SK-N-SH (cell line): ENCODE measurements at regions not wholly inside any gene's neighbourhood (a gene's known extent, or its start where the extent isn't known, plus 50 kb on each side); places are given as distances from the start of the nearest gene placed in this dataset.

Source experiments
- CTCF ChIA-PET: fragments of 300-600, 350-600 bp; formaldehyde crosslinking; extraction: SDS; loops from one replicate; lab custom pipeline; 2021; lab: Yijun Ruan, JAX
- POLR2A ChIA-PET: fragments of 350-600 bp; sonication (Branson Sonifier 250); formaldehyde crosslinking; extraction: SDS; loops from one replicate; lab custom pipeline; 2020; ENCODE audit warnings: antibody characterized with exemption, inconsistent platforms; lab: Yijun Ruan, JAX
- DNase-seq: peaks from one replicate; pipeline ENCODE4 v3.0.0; 2012
- H2AFZ ChIP-seq: fragments of 200-600 bp; sonication (generic); 2 replicates; pipeline ENCODE4 v1.8.1; 2016; ENCODE audit warnings: antibody characterized with exemption, mild to moderate bottlenecking, low read depth
- H3F3A ChIP-seq: fragments of 200-600 bp; sonication (generic); replicated peaks from 2 replicates; pipeline ENCODE3; 2016; ENCODE audit warnings: antibody characterized with exemption, mild to moderate bottlenecking; ENCODE audit not compliant: insufficient read depth
- H3K27ac ChIP-seq, 2 experiments: fragments of 200-500 bp in 1 of 2; fragments of 200-600 bp in 1 of 2; sonication (Bioruptor generic) in 1 of 2; sonication (generic), shearing (Covaris generic) in 1 of 2; 2 replicates each; pipeline versions ENCODE4 v1.5.1 to v1.6.1; 2014 to 2016; ENCODE audit warnings: low read depth in 2 of 2, inconsistent platforms in 1 of 2, low read length in 1 of 2, mild to moderate bottlenecking in 1 of 2, mixed read lengths in 1 of 2
- H3K27me3 ChIP-seq: fragments of 200-600 bp; sonication (generic), shearing (Covaris generic); 2 replicates; pipeline ENCODE4 v1.6.1; 2016; ENCODE audit warnings: mixed run types; ENCODE audit not compliant: insufficient read depth
- H3K36me3 ChIP-seq, 2 experiments: fragments of 200-500 bp in 1 of 2; fragments of 200-600 bp in 1 of 2; sonication (Bioruptor generic) in 1 of 2; sonication (generic) in 1 of 2; replicated peaks in 1 of 2; 2 replicates each; pipeline versions ENCODE3 to v1.5.1; 2014 to 2016; ENCODE audit warnings: low read length in 1 of 2, mild to moderate bottlenecking in 1 of 2; ENCODE audit not compliant: insufficient read depth in 2 of 2, control insufficient read depth in 1 of 2
- H3K4me1 ChIP-seq, 2 experiments: fragments of 200-500 bp in 1 of 2; fragments of 200-600 bp in 1 of 2; sonication (Bioruptor generic) in 1 of 2; sonication (generic), shearing (Covaris generic) in 1 of 2; 2 replicates each; pipeline versions ENCODE4 v1.5.1 to v1.6.1; 2014 to 2016; ENCODE audit warnings: low read depth in 1 of 2, low read length in 1 of 2, mixed run types in 1 of 2; ENCODE audit not compliant: insufficient read depth in 2 of 2, control insufficient read depth in 1 of 2
- H3K4me2 ChIP-seq: fragments of 200-600 bp; sonication (generic), shearing (Covaris generic); 2 replicates; pipeline ENCODE4 v1.6.1; 2017; ENCODE audit warnings: mixed run types
- H3K4me3 ChIP-seq, 2 experiments: fragments of 200-500 bp in 1 of 2; fragments of 200-600 bp in 1 of 2; sonication (Bioruptor generic) in 1 of 2; sonication (generic), shearing (Covaris generic) in 1 of 2; 2 replicates each; pipeline versions ENCODE4 v1.5.1 to v1.8.1; 2014 to 2016; ENCODE audit warnings: low read depth in 2 of 2, inconsistent platforms in 1 of 2, low read length in 1 of 2, mild to moderate bottlenecking in 1 of 2, mixed read lengths in 1 of 2, moderate library complexity in 1 of 2
- H3K79me2 ChIP-seq: fragments of 200-600 bp; sonication (generic); 2 replicates; pipeline ENCODE4 v1.8.1; 2017; ENCODE audit warnings: mild to moderate bottlenecking; ENCODE audit not compliant: insufficient read depth
- H3K9ac ChIP-seq: fragments of 200-600 bp; sonication (generic); 2 replicates; pipeline ENCODE4 v1.6.1; 2017; ENCODE audit warnings: mixed run types
- H3K9me2 ChIP-seq: fragments of 200-600 bp; sonication (generic); 2 replicates; pipeline ENCODE4 v1.6.1; 2017; ENCODE audit warnings: mixed run types
- H3K9me3 ChIP-seq: fragments of 200-600 bp; sonication (generic); 2 replicates; pipeline ENCODE4 v1.6.1; 2017; ENCODE audit warnings: mixed run types, mild to moderate bottlenecking, moderate library complexity
- H4K20me1 ChIP-seq: fragments of 200-600 bp; sonication (generic); 2 replicates; pipeline ENCODE4 v1.6.1; 2017; ENCODE audit warnings: mild to moderate bottlenecking, mixed run types; ENCODE audit not compliant: insufficient read depth
- ELF1 ChIP-seq: IDR thresholded peaks from 2 replicates; pipeline ENCODE4 v1.4.0; 2012
- EZH2phosphoT487 ChIP-seq: fragments of 200-600 bp; sonication (generic); IDR thresholded peaks from 2 replicates; pipeline ENCODE4 v1.6.1; 2017; ENCODE audit warnings: low read depth, mixed run types, mild to moderate bottlenecking, antibody characterized with exemption, moderate library complexity, borderline replicate concordance
- FOSL2 ChIP-seq: IDR thresholded peaks from 2 replicates; pipeline ENCODE4 v1.4.0; 2012; ENCODE audit warnings: low read depth, mild to moderate bottlenecking, moderate library complexity, borderline replicate concordance
- FOXM1 ChIP-seq: IDR thresholded peaks from 2 replicates; pipeline ENCODE4 v1.4.0; 2012; ENCODE audit warnings: low read depth, mild to moderate bottlenecking
- GABPA ChIP-seq: IDR thresholded peaks from 2 replicates; pipeline ENCODE4 v1.4.0; 2012; ENCODE audit warnings: low read depth, mild to moderate bottlenecking
- JUND ChIP-seq: IDR thresholded peaks from 2 replicates; pipeline ENCODE4 v1.4.0; 2012
- MAX ChIP-seq: IDR thresholded peaks from 2 replicates; pipeline ENCODE4 v1.4.0; 2012; ENCODE audit warnings: low read depth
- MEF2A ChIP-seq: IDR thresholded peaks from 2 replicates; pipeline ENCODE4 v1.4.0; 2012; ENCODE audit warnings: low read depth, borderline replicate concordance
- MXI1 ChIP-seq: IDR thresholded peaks from 2 replicates; pipeline ENCODE4 v1.6.1; 2012; ENCODE audit warnings: mild to moderate bottlenecking, low read depth, low read length, improper control_type of control experiment
- NRF1 ChIP-seq: IDR thresholded peaks from 2 replicates; pipeline ENCODE4 v1.6.1; 2012; ENCODE audit warnings: low read depth, mild to moderate bottlenecking, low read length
- PBX3 ChIP-seq: IDR thresholded peaks from 2 replicates; pipeline ENCODE4; 2012
- POLR2AphosphoS5 ChIP-seq: IDR thresholded peaks from 2 replicates; pipeline ENCODE4 v1.6.1; 2012; ENCODE audit warnings: low read depth, low read length
- RAD21 ChIP-seq: IDR thresholded peaks from 2 replicates; pipeline ENCODE4 v1.6.1; 2012; ENCODE audit warnings: mild to moderate bottlenecking, low read length
- RCOR1 ChIP-seq: fragments of 150-350 bp; IDR thresholded peaks from 2 replicates; pipeline ENCODE4 v1.6.1; 2017; ENCODE audit warnings: antibody characterized with exemption, low read length
- SIN3A ChIP-seq: IDR thresholded peaks from 2 replicates; pipeline ENCODE4 v1.6.1; 2012; ENCODE audit warnings: low read depth, mild to moderate bottlenecking, low read length, moderate library complexity, borderline replicate concordance
- SMC3 ChIP-seq: IDR thresholded peaks from 2 replicates; pipeline ENCODE4 v1.6.1; 2012; ENCODE audit warnings: low read depth, low read length, improper control_type of control experiment
- TCF12 ChIP-seq: IDR thresholded peaks from 2 replicates; pipeline ENCODE4 v1.4.0; 2012
- TEAD4 ChIP-seq: IDR thresholded peaks from 2 replicates; pipeline ENCODE4 v1.4.0; 2012; ENCODE audit warnings: mild to moderate bottlenecking, borderline replicate concordance; ENCODE audit not compliant: insufficient read depth
- USF1 ChIP-seq: IDR thresholded peaks from 2 replicates; pipeline ENCODE4 v1.4.0; 2012; ENCODE audit warnings: low read depth, borderline replicate concordance
- ZBTB33 ChIP-seq: IDR thresholded peaks from 2 replicates; pipeline ENCODE4 v1.4.0; 2012; ENCODE audit warnings: low read depth, borderline replicate concordance
- WGBS: methylation state at CpG from one replicate; pipeline ENCODE4 v1.1.6; 2017; ENCODE audit warnings: low lambda C conversion rate; 5-methylcytosine and 5-hydroxymethylcytosine counted together

GRCh38 chr1:61011561-61012263 is 70.6 kb upstream of the NFIA start:
- H3K9me3 ChIP-seq = no peaks in the 10 kb centered on the region
- DNase-seq = no peak
- H3K27me3 ChIP-seq = no peaks in the 10 kb centered on the region
- POLR2A ChIA-PET = no interaction called here
- H3K4me2 ChIP-seq = no peak overlapping the region
- no peaks in the 10 kb centered on the region for H3K79me2 ChIP-seq
- H4K20me1 ChIP-seq = no peaks in the 10 kb centered on the region
- H3K27ac ChIP-seq = no peak overlapping the region
- no peaks in the 10 kb centered on the region for H3K36me3 ChIP-seq
- no peaks in the 10 kb centered on the region for H3K9me2 ChIP-seq
- TF ChIP-seq FOXM1 (no peak), MXI1 (no peak), SMC3 (no peak), TCF12 (no peak), PBX3 (no peak), RAD21 (no peak), SIN3A (no peak), TEAD4 (no peak), RCOR1 (no peak), GABPA (no peak), POLR2AphosphoS5 (no peak), JUND (no peak), ELF1 (no peak)
- H3K4me1 ChIP-seq = peaks cover 0 to 17% of the 10 kb centered on the region in 2 experiments; a peak in 2 of 4 replicates
- CTCF ChIA-PET = interaction anchor here (0.9 kb wide), 2 partner anchors 11 to 38 kb away, joined by 3 read pairs; no protein-coding TSS in a partner anchor
- no peaks in the 10 kb centered on the region for H3F3A ChIP-seq
- H3K4me3 ChIP-seq = no peak overlapping the region
- no peak overlapping the region for H2AFZ ChIP-seq
- 65% methylated on average over 11 of the region's 11 CpGs for WGBS
- no peak overlapping the region for H3K9ac ChIP-seq

GRCh38 chr1:61007534-61008364 is 74.6 kb upstream of the NFIA start:
- CTCF ChIA-PET = interaction anchor here (1.7 kb wide), 1 partner anchor 42 kb away, joined by 4 read pairs; no protein-coding TSS in a partner anchor
- WGBS = 73% methylated on average over 5 of the region's 5 CpGs
- TF ChIP-seq MAX (no peak), MEF2A (no peak), NRF1 (no peak), FOSL2 (no peak), RCOR1 (no peak), EZH2phosphoT487 (no peak), ZBTB33 (no peak), USF1 (no peak)

More at GRCh38 chr1:61007534-61008364, 74.6 kb upstream of the NFIA start:
- H3K27me3 ChIP-seq = no peaks in the 10 kb centered on the region
- DNase-seq = no peak
- no peaks in the 10 kb centered on the region for H3K79me2 ChIP-seq
- no peak overlapping the region for H2AFZ ChIP-seq
- H3K36me3 ChIP-seq = no peaks in the 10 kb centered on the region
- no peaks in the 10 kb centered on the region for H3K9me3 ChIP-seq
- H3K9me2 ChIP-seq = no peaks in the 10 kb centered on the region
- H3K27ac ChIP-seq = no peak overlapping the region
- peaks cover 0 to 8% of the 10 kb centered on the region in 2 experiments; a peak in 2 of 4 replicates for H3K4me1 ChIP-seq
- H3K4me2 ChIP-seq = no peak overlapping the region
- H3K9ac ChIP-seq = no peak overlapping the region
- no peak overlapping the region for H3K4me3 ChIP-seq
- POLR2A ChIA-PET = no interaction called here
- H3F3A ChIP-seq = no peaks in the 10 kb centered on the region
- H4K20me1 ChIP-seq = no peaks in the 10 kb centered on the region
